Spleen (tissue), 7 donors: ENCODE measurements at regions not wholly inside any gene's neighbourhood (a gene's known extent, or its start where the extent isn't known, plus 50 kb on each side); places are given as distances from the start of the nearest gene placed in this dataset.

Source experiments
- CTCF ChIP-seq, 11 experiments: fragments of 200-600 bp in 7 of 11; fragments of 450-650 bp in 4 of 11; sonication (generic) in 4 of 11; IDR thresholded peaks in 8 of 11; conservative IDR thresholded peaks in 3 of 11; 1 replicate in 7 of 11; 2 replicates in 4 of 11; pipeline versions ENCODE4 v1.4.0 to v1.8.0; 2016 to 2021; ENCODE audit warnings: antibody characterized with exemption in 11 of 11, inconsistent platforms in 4 of 11, mild to moderate bottlenecking in 1 of 11
- POLR2A ChIP-seq, 3 donors: fragments of 450-650 bp; IDR thresholded peaks; one replicate each; pipeline ENCODE4 v1.5.1; 2017; ENCODE audit warnings: antibody characterized with exemption in 3 of 3, mild to moderate bottlenecking in 1 of 3
- POLR2AphosphoS5 ChIP-seq, 3 donors: sonication (generic); formaldehyde crosslinking; IDR thresholded peaks; one replicate each; pipeline ENCODE4 v1.5.1; 2017; ENCODE audit warnings: antibody characterized with exemption in 3 of 3
- donor health status: DM: no; HTN: no; CAD: no; lungs with moderate emphysema.
- donor health status: DM: no; HTN: no; CAD: no.
- donor health status: DM: no; HTN: no; CAD: no.

GRCh38 chr2:12500899-12501298 is 215.8 kb upstream of the TRIB2 start:
- TF ChIP-seq POLR2AphosphoS5 (IDR thresholded peaks at IDR 0.05) = no peak
- TF ChIP-seq CTCF (IDR thresholded peaks at IDR 0.05 in 8 of 11, conservative IDR thresholded peaks at IDR 0.05 in 3 of 11) = no peak
- TF ChIP-seq POLR2A (IDR thresholded peaks at IDR 0.05) = no peak
